ENCODE measurements at regions not wholly inside any gene's neighbourhood (a gene's known extent, or its start where the extent isn't known, plus 50 kb on each side); places are given as distances from the start of the nearest gene placed in this dataset.

DNA sequence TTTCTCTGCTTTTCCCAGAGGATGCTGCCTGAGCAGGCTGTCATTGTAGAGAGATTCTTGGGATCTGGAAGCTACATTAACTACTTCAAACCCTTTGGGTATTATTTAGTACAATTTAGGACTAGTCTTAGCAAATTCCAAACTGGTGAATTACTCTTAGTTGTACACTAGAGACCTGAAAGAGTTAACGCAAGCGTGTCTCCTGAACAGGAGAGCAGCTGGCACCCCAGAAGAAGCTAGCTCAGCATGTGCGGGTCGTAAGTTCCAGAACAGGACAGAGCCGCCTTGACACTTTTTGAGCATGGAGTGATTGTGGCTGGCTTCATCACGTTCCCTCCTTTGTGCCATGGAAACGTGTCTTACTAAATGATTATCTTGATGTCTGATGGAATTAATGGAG, 495.7 kb upstream of the TPK1 start:
- TF ChIP-seq MYC (IDR thresholded peaks at IDR 0.05; ENCODE audit: borderline replicate concordance, low read length) (no peak), PHF8 (IDR thresholded peaks at IDR 0.05; ENCODE audit: borderline replicate concordance, low read depth) (no peak), FOSL2 (IDR thresholded peaks at IDR 0.05) (no peak), FOSL2 (CRISPR knock-in tag; IDR thresholded peaks at IDR 0.05) (no peak), EP300 (IDR thresholded peaks at IDR 0.05) (no peak), CEBPB (IDR thresholded peaks at IDR 0.05) (no peak), KDM5A (IDR thresholded peaks at IDR 0.05) (no peak), HDAC2 (IDR thresholded peaks at IDR 0.05) (no peak), HMGXB4 (CRISPR knock-in tag; IDR thresholded peaks at IDR 0.05; ENCODE audit: borderline replicate concordance) (no peak), KDM1A (IDR thresholded peaks at IDR 0.05; ENCODE audit: low read depth) (no peak), RCOR1 (IDR thresholded peaks at IDR 0.05; ENCODE audit: low read depth, low read length) (no peak)
- TF ChIP-seq, protein P1, sequence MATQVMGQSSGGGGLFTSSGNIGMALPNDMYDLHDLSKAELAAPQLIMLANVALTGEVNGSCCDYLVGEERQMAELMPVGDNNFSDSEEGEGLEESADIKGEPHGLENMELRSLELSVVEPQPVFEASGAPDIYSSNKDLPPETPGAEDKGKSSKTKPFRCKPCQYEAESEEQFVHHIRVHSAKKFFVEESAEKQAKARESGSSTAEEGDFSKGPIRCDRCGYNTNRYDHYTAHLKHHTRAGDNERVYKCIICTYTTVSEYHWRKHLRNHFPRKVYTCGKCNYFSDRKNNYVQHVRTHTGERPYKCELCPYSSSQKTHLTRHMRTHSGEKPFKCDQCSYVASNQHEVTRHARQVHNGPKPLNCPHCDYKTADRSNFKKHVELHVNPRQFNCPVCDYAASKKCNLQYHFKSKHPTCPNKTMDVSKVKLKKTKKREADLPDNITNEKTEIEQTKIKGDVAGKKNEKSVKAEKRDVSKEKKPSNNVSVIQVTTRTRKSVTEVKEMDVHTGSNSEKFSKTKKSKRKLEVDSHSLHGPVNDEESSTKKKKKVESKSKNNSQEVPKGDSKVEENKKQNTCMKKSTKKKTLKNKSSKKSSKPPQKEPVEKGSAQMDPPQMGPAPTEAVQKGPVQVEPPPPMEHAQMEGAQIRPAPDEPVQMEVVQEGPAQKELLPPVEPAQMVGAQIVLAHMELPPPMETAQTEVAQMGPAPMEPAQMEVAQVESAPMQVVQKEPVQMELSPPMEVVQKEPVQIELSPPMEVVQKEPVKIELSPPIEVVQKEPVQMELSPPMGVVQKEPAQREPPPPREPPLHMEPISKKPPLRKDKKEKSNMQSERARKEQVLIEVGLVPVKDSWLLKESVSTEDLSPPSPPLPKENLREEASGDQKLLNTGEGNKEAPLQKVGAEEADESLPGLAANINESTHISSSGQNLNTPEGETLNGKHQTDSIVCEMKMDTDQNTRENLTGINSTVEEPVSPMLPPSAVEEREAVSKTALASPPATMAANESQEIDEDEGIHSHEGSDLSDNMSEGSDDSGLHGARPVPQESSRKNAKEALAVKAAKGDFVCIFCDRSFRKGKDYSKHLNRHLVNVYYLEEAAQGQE (IDR thresholded peaks at IDR 0.05): no peak
- TF ChIP-seq, protein P2, sequence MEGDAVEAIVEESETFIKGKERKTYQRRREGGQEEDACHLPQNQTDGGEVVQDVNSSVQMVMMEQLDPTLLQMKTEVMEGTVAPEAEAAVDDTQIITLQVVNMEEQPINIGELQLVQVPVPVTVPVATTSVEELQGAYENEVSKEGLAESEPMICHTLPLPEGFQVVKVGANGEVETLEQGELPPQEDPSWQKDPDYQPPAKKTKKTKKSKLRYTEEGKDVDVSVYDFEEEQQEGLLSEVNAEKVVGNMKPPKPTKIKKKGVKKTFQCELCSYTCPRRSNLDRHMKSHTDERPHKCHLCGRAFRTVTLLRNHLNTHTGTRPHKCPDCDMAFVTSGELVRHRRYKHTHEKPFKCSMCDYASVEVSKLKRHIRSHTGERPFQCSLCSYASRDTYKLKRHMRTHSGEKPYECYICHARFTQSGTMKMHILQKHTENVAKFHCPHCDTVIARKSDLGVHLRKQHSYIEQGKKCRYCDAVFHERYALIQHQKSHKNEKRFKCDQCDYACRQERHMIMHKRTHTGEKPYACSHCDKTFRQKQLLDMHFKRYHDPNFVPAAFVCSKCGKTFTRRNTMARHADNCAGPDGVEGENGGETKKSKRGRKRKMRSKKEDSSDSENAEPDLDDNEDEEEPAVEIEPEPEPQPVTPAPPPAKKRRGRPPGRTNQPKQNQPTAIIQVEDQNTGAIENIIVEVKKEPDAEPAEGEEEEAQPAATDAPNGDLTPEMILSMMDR (IDR thresholded peaks at IDR 0.05): no peak

Measured in A549 (cell line).